Thymus (tissue), 11 donors: ENCODE measurements at regions not wholly inside any gene's neighbourhood (a gene's known extent, or its start where the extent isn't known, plus 50 kb on each side); places are given as distances from the start of the nearest gene placed in this dataset.

Source experiments
- DNase-seq, 9 donors: peaks; one replicate each; pipeline ENCODE4 v3.0.0-alpha.2; 2013; ENCODE audit warnings: low spot score in 9 of 9, low read depth in 6 of 9, missing footprints in 1 of 9
- H3K27ac ChIP-seq, 2 donors: one replicate each; pipeline ENCODE4 v1.5.1; 2013; ENCODE audit warnings: control low read depth in 1 of 2, low read depth in 1 of 2, low read length in 1 of 2, mild to moderate bottlenecking in 1 of 2, moderate library complexity in 1 of 2
- H3K27me3 ChIP-seq, 2 donors: one replicate each; pipeline ENCODE4 v1.5.1; 2013; ENCODE audit warnings: low read length in 1 of 2; ENCODE audit not compliant: control insufficient read depth in 2 of 2, insufficient read depth in 1 of 2
- H3K36me3 ChIP-seq, 2 donors: one replicate each; pipeline ENCODE4 v1.5.1; 2013; ENCODE audit warnings: low read length in 1 of 2, mild to moderate bottlenecking in 1 of 2, moderate library complexity in 1 of 2; ENCODE audit not compliant: control insufficient read depth in 2 of 2, insufficient read depth in 2 of 2
- H3K4me1 ChIP-seq, 2 donors: one replicate each; pipeline ENCODE4 v1.5.1; 2013; ENCODE audit warnings: low read length in 2 of 2; ENCODE audit not compliant: control insufficient read depth in 2 of 2, insufficient read depth in 2 of 2
- H3K4me3 ChIP-seq, 2 donors: one replicate each; pipeline ENCODE4 v1.5.1; 2013; ENCODE audit warnings: low read length in 2 of 2, control low read depth in 1 of 2, mild to moderate bottlenecking in 1 of 2
- H3K9me3 ChIP-seq, 2 donors: one replicate each; pipeline ENCODE4 v1.5.1; 2013; ENCODE audit warnings: low read length in 1 of 2, mild to moderate bottlenecking in 1 of 2; ENCODE audit not compliant: control insufficient read depth in 2 of 2, insufficient read depth in 1 of 2
- WGBS: extraction: QIAGEN DNeasy Blood & Tissue Kit; methylation state at CpG from one replicate; pipeline ENCODE4 v1.1.7; 2013; 5-methylcytosine and 5-hydroxymethylcytosine counted together
- donor health status: healthy.

- H3K27ac ChIP-seq, result no peak overlapping the region
Measured at GRCh38 chr12:19712041-19712440, 272.7 kb downstream of the AEBP2 start.

DNA sequence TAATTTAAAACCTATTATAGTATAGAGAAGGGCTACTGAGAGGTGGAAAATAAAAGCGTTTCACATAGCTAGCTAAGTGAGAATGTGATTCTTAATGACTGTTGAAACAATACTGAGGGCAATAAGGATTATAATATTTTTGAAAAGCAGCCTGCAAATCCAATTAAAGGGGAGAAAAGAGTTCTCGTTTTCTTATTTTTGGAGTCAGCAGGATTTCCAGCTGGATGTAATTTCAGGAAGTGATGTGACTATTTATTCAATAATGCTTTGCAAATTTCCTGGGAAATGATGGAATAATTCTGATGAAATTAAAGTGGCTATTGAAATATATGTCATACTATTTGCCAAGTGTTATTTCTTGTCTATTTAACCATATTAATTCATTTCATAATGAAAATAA lies 279.1 kb downstream of the AEBP2 start:
- no peak for DNase-seq

More at GRCh38 chr12:19712041-19712440, 272.7 kb downstream of the AEBP2 start:
- Histone ChIP-seq H3K36me3 (no peaks in the 10 kb centered on the region), H3K9me3 (no peaks in the 10 kb centered on the region), H3K4me1 (no peaks in the 10 kb centered on the region), H3K27me3 (no peaks in the 10 kb centered on the region), H3K4me3 (no peak overlapping the region)
- no peak for DNase-seq
- WGBS, result 70% methylated on average over 4 of the region's 4 CpGs

DNA sequence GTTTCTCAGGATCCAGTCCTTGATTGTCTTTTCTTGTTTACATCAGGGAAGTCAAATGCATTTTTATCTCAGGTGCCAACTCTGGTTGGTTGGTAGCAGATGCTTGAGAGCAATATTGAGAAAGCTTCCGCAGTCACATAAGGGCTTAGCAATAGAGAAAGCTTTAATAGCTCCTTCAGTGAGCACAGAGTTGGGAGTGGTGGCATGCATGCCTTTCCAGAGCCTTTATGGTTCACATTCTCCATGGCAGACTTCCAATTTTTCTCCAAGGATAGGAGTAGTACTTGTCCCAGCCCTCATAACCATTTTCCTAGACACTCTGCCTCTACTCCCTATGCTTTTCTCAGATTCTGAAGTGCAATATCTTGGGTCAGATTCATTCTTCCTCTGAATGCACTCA lies 280.4 kb downstream of the AEBP2 start:
- H3K27ac ChIP-seq, result no peak overlapping the region
- H3K27me3 ChIP-seq, result no peaks in the 10 kb centered on the region
- no peaks in the 10 kb centered on the region for H3K9me3 ChIP-seq
- no peaks in the 10 kb centered on the region for H3K36me3 ChIP-seq
- no peaks in the 10 kb centered on the region for H3K4me1 ChIP-seq
- H3K4me3 ChIP-seq, result no peak overlapping the region
- 99% methylated on average over 1 of the region's 1 CpG for WGBS
- no peak for DNase-seq

More for the DNA sequence above, 279.1 kb downstream of the AEBP2 start:
- H3K27ac ChIP-seq, result no peak overlapping the region
- 96% methylated on average over 2 of the region's 2 CpGs for WGBS
- H3K27me3 ChIP-seq, result no peaks in the 10 kb centered on the region
- H3K36me3 ChIP-seq, result no peaks in the 10 kb centered on the region
- no peaks in the 10 kb centered on the region for H3K9me3 ChIP-seq
- no peak overlapping the region for H3K4me3 ChIP-seq
- no peaks in the 10 kb centered on the region for H3K4me1 ChIP-seq

- Histone ChIP-seq H3K9me3 (peaks cover 0 to 19% of the 10 kb centered on the region in 2 donors), H3K27ac (no peak overlapping the region), H3K4me1 (no peaks in the 10 kb centered on the region), H3K4me3 (no peak overlapping the region), H3K36me3 (no peaks in the 10 kb centered on the region), H3K27me3 (no peaks in the 10 kb centered on the region)
- WGBS, result 95% methylated on average over 5 of the region's 5 CpGs
- DNase-seq, result no peak
Measured at GRCh38 chr12:19726122-19726521, 286.8 kb downstream of the AEBP2 start.

DNA sequence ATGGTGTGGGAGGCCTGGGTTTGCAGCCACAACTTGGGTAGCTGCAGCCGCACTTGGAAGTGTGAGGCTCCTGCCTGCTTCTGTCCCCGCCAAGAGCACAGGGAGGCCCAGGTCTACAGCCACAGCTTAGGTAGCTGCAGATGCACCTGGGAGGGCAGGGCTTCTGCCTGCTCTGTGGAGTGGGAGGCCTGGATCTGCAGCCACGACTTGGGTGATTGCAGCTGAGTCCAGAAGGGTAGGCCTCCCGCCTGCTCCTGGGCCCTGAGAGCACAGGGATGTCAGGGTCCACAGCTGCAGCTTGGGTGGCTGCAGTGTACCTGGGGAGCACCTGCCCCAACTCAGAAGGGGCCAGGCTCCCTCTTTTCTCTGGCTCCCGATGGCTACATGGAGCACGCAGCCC lies 287.3 kb downstream of the AEBP2 start:
- no peaks in the 10 kb centered on the region for H3K27me3 ChIP-seq
- H3K4me3 ChIP-seq, result no peak overlapping the region
- no peaks in the 10 kb centered on the region for H3K4me1 ChIP-seq
- no peak for DNase-seq
- no peak overlapping the region for H3K27ac ChIP-seq
- WGBS, result 95% methylated on average over 6 of the region's 6 CpGs
- peaks cover 0 to 19% of the 10 kb centered on the region in 2 donors for H3K9me3 ChIP-seq
- H3K36me3 ChIP-seq, result no peaks in the 10 kb centered on the region

DNA sequence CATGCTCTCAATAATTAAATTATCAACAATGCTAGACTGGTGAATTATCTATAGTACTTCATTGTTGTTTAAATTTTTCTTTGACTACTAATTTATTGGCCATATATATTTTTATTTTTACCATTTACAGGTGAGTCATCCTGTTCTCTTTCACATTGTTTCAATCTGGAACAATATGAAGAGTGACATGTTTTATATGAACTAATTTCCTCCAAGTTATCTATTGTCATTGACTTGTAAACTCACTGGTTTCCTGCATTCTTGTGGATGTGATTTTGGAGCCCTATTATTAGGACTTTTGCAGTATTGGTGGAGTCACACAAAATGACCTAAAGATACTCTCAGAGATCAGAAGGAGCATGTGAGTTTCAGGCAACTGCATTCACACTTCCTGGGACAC lies 297.7 kb downstream of the AEBP2 start:
- no peak overlapping the region for H3K27ac ChIP-seq
- no peaks in the 10 kb centered on the region for H3K27me3 ChIP-seq
- no peaks in the 10 kb centered on the region for H3K36me3 ChIP-seq
- H3K4me1 ChIP-seq, result no peaks in the 10 kb centered on the region
- no peak overlapping the region for H3K4me3 ChIP-seq
- H3K9me3 ChIP-seq, result no peaks in the 10 kb centered on the region
- no peak for DNase-seq

- peak in 8 of 9 donors; percentile 4 to 61 (median 29) for DNase-seq
- H3K27ac ChIP-seq, result no peak overlapping the region
Measured at GRCh38 chr12:19739195-19739776, 300.0 kb downstream of the AEBP2 start.

GRCh38 chr12:19740472-19741131 lies 301.3 kb downstream of the AEBP2 start:
- Histone ChIP-seq H3K4me3 (no peak overlapping the region), H3K36me3 (no peaks in the 10 kb centered on the region), H3K9me3 (no peaks in the 10 kb centered on the region), H3K27ac (no peak overlapping the region), H3K27me3 (no peaks in the 10 kb centered on the region), H3K4me1 (no peaks in the 10 kb centered on the region)
- WGBS, result 74% methylated on average over 7 of the region's 7 CpGs
- DNase-seq, result no peak

More at GRCh38 chr12:19739195-19739776, 300.0 kb downstream of the AEBP2 start:
- Histone ChIP-seq H3K36me3 (no peaks in the 10 kb centered on the region), H3K9me3 (no peaks in the 10 kb centered on the region), H3K4me3 (no peak overlapping the region), H3K27me3 (no peaks in the 10 kb centered on the region), H3K4me1 (no peaks in the 10 kb centered on the region)
- 80% methylated on average over 3 of the region's 3 CpGs for WGBS

DNA sequence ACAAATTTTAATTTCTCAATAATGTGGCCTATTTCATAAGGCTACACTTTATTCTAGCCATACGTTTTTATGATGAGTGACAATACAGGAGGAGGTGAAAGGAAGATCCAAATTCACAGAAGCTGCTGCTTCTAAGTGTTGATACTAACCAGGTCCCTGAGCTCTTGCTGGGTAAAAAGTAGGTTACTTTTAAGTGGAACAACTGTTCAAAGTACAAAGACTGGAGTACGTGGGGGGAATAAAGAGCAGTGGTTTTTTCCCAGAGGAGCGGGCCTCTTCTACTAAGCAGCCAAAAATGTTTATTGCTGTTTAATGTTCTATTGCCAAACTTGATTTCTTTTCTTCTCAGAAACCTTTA lies 301.8 kb downstream of the AEBP2 start:
- Histone ChIP-seq H3K36me3 (no peaks in the 10 kb centered on the region), H3K27me3 (no peaks in the 10 kb centered on the region), H3K9me3 (no peaks in the 10 kb centered on the region), H3K27ac (no peak overlapping the region), H3K4me1 (no peaks in the 10 kb centered on the region), H3K4me3 (no peak overlapping the region)
- 88% methylated on average over 3 of the region's 3 CpGs for WGBS
- DNase-seq, result no peak
